ENCODE measurements at regions not wholly inside any gene's neighbourhood (a gene's known extent, or its start where the extent isn't known, plus 50 kb on each side); places are given as distances from the start of the nearest gene placed in this dataset.
"Not testable (repeated sequence)": the region's sequence is repeated elsewhere in the genome, so short reads cannot be mapped to it uniquely, and the experiment has no call there.

- DNase-seq (ENCODE audit: low read depth in 2 of 2, low spot score in 1 of 2) = no peak
These were observed 1274.7 kb downstream of the ADGRL3 start for GRCh38 chr4:62474802-62475201.

GRCh38 chr4:62471021-62471420, 1270.9 kb downstream of the ADGRL3 start:
- no peak for DNase-seq (ENCODE audit: low read depth in 2 of 2, low spot score in 1 of 2)

- no peak for DNase-seq (ENCODE audit: low read depth in 2 of 2, low spot score in 1 of 2)
These were observed 1270.4 kb downstream of the ADGRL3 start for GRCh38 chr4:62470421-62470983.

- no peak for DNase-seq (ENCODE audit: low read depth in 2 of 2, low spot score in 1 of 2)
These were observed 1269.9 kb downstream of the ADGRL3 start for GRCh38 chr4:62470020-62470419.

- no peak for DNase-seq (ENCODE audit: low read depth in 2 of 2, low spot score in 1 of 2)
These were observed 1261.8 kb downstream of the ADGRL3 start for GRCh38 chr4:62461961-62462360.

GRCh38 chr4:62460329-62460728, 1260.2 kb downstream of the ADGRL3 start:
- no peak for DNase-seq (ENCODE audit: low read depth in 2 of 2, low spot score in 1 of 2)

GRCh38 chr4:62457356-62457755, 1257.2 kb downstream of the ADGRL3 start:
- DNase-seq (ENCODE audit: low read depth in 2 of 2, low spot score in 1 of 2) = no peak

- no peak for DNase-seq (ENCODE audit: low read depth in 2 of 2, low spot score in 1 of 2)
These were observed 1255.7 kb downstream of the ADGRL3 start for GRCh38 chr4:62455871-62456270.

- DNase-seq (ENCODE audit: low read depth in 2 of 2, low spot score in 1 of 2) = no peak
These were observed 1254.4 kb downstream of the ADGRL3 start for GRCh38 chr4:62454535-62454934.

- DNase-seq (ENCODE audit: low read depth in 2 of 2, low spot score in 1 of 2) = no peak
These were observed 1250.6 kb downstream of the ADGRL3 start for GRCh38 chr4:62450740-62451139.

GRCh38 chr4:62449538-62449937, 1249.4 kb downstream of the ADGRL3 start:
- no peak for DNase-seq (ENCODE audit: low read depth in 2 of 2, low spot score in 1 of 2)

GRCh38 chr4:62448911-62449310, 1248.8 kb downstream of the ADGRL3 start:
- DNase-seq (ENCODE audit: low read depth in 2 of 2, low spot score in 1 of 2) = no peak

GRCh38 chr4:62439051-62439450, 1238.9 kb downstream of the ADGRL3 start:
- no peak for DNase-seq (ENCODE audit: low read depth in 2 of 2, low spot score in 1 of 2)

GRCh38 chr4:62434921-62435320, 1234.8 kb downstream of the ADGRL3 start:
- no peak for DNase-seq (ENCODE audit: low read depth in 2 of 2, low spot score in 1 of 2)

GRCh38 chr4:62431513-62432231, 1231.5 kb downstream of the ADGRL3 start:
- not testable (repeated sequence) for DNase-seq (ENCODE audit: low read depth in 2 of 2, low spot score in 1 of 2)

GRCh38 chr4:62429297-62429696, 1229.2 kb downstream of the ADGRL3 start:
- no peak for DNase-seq (ENCODE audit: low read depth in 2 of 2, low spot score in 1 of 2)

- DNase-seq (ENCODE audit: low read depth in 2 of 2, low spot score in 1 of 2) = no peak
These were observed 1215.1 kb downstream of the ADGRL3 start for GRCh38 chr4:62415256-62415655.

GRCh38 chr4:62414563-62414962, 1214.4 kb downstream of the ADGRL3 start:
- no peak for DNase-seq (ENCODE audit: low read depth in 2 of 2, low spot score in 1 of 2)

GRCh38 chr4:62410371-62411003, 1210.4 kb downstream of the ADGRL3 start:
- DNase-seq (ENCODE audit: low read depth in 2 of 2, low spot score in 1 of 2) = no peak

GRCh38 chr4:62408454-62408853, 1208.3 kb downstream of the ADGRL3 start:
- no peak for DNase-seq (ENCODE audit: low read depth in 2 of 2, low spot score in 1 of 2)

GRCh38 chr4:62407534-62407933, 1207.4 kb downstream of the ADGRL3 start:
- no peak for DNase-seq (ENCODE audit: low read depth in 2 of 2, low spot score in 1 of 2)

- DNase-seq (ENCODE audit: low read depth in 2 of 2, low spot score in 1 of 2) = no peak
These were observed 1202.1 kb downstream of the ADGRL3 start for GRCh38 chr4:62402088-62402806.

Data from stimulated activated CD8-positive, alpha-beta memory T cell treated with anti-CD3 and anti-CD28 coated beads, Interleukin-4, amount 100 ng/mL, for 1 hour (primary cell).